Esophagus squamous epithelium (tissue), 5 donors: ENCODE measurements at regions not wholly inside any gene's neighbourhood (a gene's known extent, or its start where the extent isn't known, plus 50 kb on each side); places are given as distances from the start of the nearest gene placed in this dataset.

Experiments used
- DNase-seq: peaks from one replicate; lab custom pipeline; 2025; lab: John Stamatoyannopoulos, UW
- H3K27ac ChIP-seq, 4 donors: fragments of 200-600 bp; sonication (generic); one replicate each; pipeline ENCODE4 v1.5.1; 2016 to 2019; ENCODE audit warnings: mild to moderate bottlenecking in 1 of 4
- H3K27me3 ChIP-seq, 4 donors: fragments of 200-600 bp; sonication (generic); 1 replicate in 3 of 4; 2 replicates in 1 of 4; pipeline versions ENCODE4 v1.5.1 to v1.6.0; 2017 to 2021; ENCODE audit warnings: antibody characterized with exemption in 1 of 4
- H3K36me3 ChIP-seq, 3 donors: fragments of 200-600 bp; sonication (generic); one replicate each; pipeline ENCODE4 v1.5.1; 2016 to 2019
- H3K4me1 ChIP-seq, 3 donors: fragments of 200-600 bp; sonication (generic); one replicate each; pipeline ENCODE4 v1.5.1; 2017 to 2019
- H3K4me3 ChIP-seq, 4 donors: fragments of 200-600 bp; sonication (generic); 1 replicate in 3 of 4; 2 replicates in 1 of 4; pipeline ENCODE4 v1.5.1; 2016 to 2019; ENCODE audit warnings: mild to moderate bottlenecking in 2 of 4, moderate library complexity in 1 of 4
- H3K9me3 ChIP-seq, 3 donors: fragments of 200-600 bp; sonication (generic); one replicate each; pipeline ENCODE4 v1.5.1; 2016 to 2019
- POLR2A ChIP-seq, 4 donors: fragments of 450-650 bp; IDR thresholded peaks; one replicate each; pipeline ENCODE4 v1.6.1; 2017; ENCODE audit warnings: antibody characterized with exemption in 4 of 4, mild to moderate bottlenecking in 4 of 4, moderate library complexity in 3 of 4
- WGBS, 2 donors: methylation state at CpG; one replicate each; pipeline ENCODE4 v1.1.5; 2018; 5-methylcytosine and 5-hydroxymethylcytosine counted together
- intact Hi-C: fragments of 100-400 bp; cut with DNase I; formaldehyde crosslinking; loops from one replicate; pipeline ENCODE4 v1.15.0; 2022
- TF ChIP-seq, protein P1 (sequence below), 6 experiments: fragments of 450-650 bp in 4 of 6; fragments of 200-600 bp in 2 of 6; sonication (generic) in 2 of 6; IDR thresholded peaks; one replicate each; pipeline ENCODE4 v1.5.1; 2016 to 2019; ENCODE audit warnings: antibody characterized with exemption in 6 of 6, mild to moderate bottlenecking in 4 of 6, moderate library complexity in 4 of 6
- donor health status: DM: yes; HTN: yes; CAD: no.

DNA sequence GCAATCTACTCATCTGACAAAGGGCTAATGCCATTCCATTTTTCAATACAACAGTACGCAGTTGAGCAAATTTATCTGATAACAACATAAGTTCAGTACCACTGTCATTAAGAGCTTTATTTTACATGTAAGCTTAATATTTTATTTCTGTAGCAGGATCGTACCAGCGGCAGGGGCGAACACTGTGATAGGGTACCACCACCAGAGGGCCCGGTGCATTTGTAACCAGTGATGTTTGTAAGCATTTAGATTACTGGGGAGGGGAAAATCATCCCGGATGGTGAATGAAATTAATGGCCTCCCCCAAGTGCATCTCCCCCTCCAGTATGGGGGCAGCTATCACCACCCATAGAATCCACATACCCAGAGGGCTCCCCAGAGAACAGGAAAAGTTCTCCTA lies 179.0 kb downstream of the ADGRA3 start:
- intact Hi-C loops: no loop called here
- 96 to 97% methylated on average over 6 of the region's 6 CpGs for WGBS, 2 donors
- H3K4me3 ChIP-seq: no peak overlapping the region

DNA sequence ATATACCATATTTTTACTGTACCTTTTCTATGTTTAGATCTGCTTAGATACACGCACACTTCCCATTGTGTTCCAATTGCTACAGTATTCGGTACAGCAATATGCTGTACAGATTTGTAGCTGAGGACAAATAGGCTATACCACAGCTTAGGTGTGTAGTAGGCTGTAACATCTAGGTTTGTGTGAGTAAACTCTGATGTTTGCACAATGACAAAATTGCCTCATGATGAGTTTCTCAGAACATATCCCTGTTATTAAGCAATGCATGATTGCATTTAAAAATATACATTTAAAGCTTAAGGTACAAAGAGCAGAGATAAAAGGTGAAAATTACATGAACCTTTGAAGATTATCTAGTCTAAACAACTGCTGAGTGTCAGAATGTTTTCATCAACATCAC lies 181.7 kb downstream of the ADGRA3 start:
- no peak for DNase-seq
- H3K4me1 ChIP-seq: no peaks in the 10 kb centered on the region
- no peaks in the 10 kb centered on the region for H3K9me3 ChIP-seq
- no peak overlapping the region for H3K27ac ChIP-seq
- no peak overlapping the region for H3K4me3 ChIP-seq
- H3K27me3 ChIP-seq: no peaks in the 10 kb centered on the region
- no peaks in the 10 kb centered on the region for H3K36me3 ChIP-seq
- WGBS, 2 donors: 76 to 88% methylated on average over 2 of the region's 2 CpGs
- intact Hi-C loops: no loop called here
- TF ChIP-seq, protein P1, sequence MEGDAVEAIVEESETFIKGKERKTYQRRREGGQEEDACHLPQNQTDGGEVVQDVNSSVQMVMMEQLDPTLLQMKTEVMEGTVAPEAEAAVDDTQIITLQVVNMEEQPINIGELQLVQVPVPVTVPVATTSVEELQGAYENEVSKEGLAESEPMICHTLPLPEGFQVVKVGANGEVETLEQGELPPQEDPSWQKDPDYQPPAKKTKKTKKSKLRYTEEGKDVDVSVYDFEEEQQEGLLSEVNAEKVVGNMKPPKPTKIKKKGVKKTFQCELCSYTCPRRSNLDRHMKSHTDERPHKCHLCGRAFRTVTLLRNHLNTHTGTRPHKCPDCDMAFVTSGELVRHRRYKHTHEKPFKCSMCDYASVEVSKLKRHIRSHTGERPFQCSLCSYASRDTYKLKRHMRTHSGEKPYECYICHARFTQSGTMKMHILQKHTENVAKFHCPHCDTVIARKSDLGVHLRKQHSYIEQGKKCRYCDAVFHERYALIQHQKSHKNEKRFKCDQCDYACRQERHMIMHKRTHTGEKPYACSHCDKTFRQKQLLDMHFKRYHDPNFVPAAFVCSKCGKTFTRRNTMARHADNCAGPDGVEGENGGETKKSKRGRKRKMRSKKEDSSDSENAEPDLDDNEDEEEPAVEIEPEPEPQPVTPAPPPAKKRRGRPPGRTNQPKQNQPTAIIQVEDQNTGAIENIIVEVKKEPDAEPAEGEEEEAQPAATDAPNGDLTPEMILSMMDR (IDR thresholded peaks at IDR 0.05): no peak
- TF ChIP-seq POLR2A (IDR thresholded peaks at IDR 0.05): no peak

More for the DNA sequence above, 179.0 kb downstream of the ADGRA3 start:
- Histone ChIP-seq H3K27me3 (no peaks in the 10 kb centered on the region), H3K27ac (no peak overlapping the region), H3K4me1 (no peaks in the 10 kb centered on the region), H3K36me3 (no peaks in the 10 kb centered on the region), H3K9me3 (no peaks in the 10 kb centered on the region)
- TF ChIP-seq, protein P1 (IDR thresholded peaks at IDR 0.05): no peak
- TF ChIP-seq POLR2A (IDR thresholded peaks at IDR 0.05): no peak
- no peak for DNase-seq

DNA sequence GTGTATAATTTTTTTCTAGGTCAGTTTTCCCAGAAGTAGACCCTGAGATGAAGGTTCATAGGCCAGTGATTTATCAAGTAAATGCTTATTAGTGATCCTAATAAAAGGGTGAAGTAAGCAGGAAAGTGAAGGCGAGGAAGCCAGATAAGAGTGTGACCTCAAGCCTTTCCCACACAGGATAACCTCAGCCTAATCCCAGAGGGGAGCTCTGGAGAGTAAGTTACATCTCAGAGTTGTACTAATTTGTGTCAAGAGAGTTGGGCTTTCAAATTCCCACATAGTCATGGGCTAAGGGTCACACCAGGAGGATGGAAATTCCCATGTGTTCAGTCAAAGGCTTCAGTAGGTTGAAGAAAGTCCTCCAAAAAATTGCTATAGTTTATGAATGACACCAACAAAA lies 191.4 kb downstream of the ADGRA3 start:
- no peak for DNase-seq
- H3K9me3 ChIP-seq: no peaks in the 10 kb centered on the region
- no peaks in the 10 kb centered on the region for H3K27me3 ChIP-seq
- intact Hi-C loops: no loop called here
- no peak overlapping the region for H3K4me3 ChIP-seq
- WGBS, 2 donors: 69 to 84% methylated on average over 1 of the region's 1 CpG
- H3K36me3 ChIP-seq: no peaks in the 10 kb centered on the region
- TF ChIP-seq, protein P1 (IDR thresholded peaks at IDR 0.05): no peak
- TF ChIP-seq POLR2A (IDR thresholded peaks at IDR 0.05): no peak
- no peaks in the 10 kb centered on the region for H3K4me1 ChIP-seq
- H3K27ac ChIP-seq: no peak overlapping the region

DNA sequence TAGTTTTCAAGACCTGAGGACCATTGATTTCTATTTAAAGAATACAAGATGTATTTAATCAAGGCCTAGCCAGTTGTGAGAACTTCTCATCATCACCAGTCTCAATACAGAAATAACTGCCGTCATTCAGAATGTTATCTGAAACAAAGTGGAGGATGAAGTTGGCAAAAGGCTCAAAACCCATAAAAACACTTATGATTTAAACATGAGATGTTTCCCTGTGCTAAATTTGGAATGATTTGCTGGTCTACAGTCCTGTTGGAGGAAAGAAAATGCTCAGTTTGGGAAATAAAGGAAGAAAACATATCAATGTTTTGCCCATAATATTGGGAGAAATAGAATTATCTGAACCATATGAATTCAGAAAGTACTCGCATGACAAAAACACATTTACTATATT lies 192.2 kb downstream of the ADGRA3 start:
- Histone ChIP-seq H3K27me3 (no peaks in the 10 kb centered on the region), H3K36me3 (no peaks in the 10 kb centered on the region), H3K4me3 (no peak overlapping the region), H3K9me3 (no peaks in the 10 kb centered on the region), H3K27ac (no peak overlapping the region), H3K4me1 (no peaks in the 10 kb centered on the region)
- WGBS, 2 donors: 84 to 94% methylated on average over 2 of the region's 2 CpGs
- intact Hi-C loops: no loop called here
- DNase-seq: no peak
- no peak for TF ChIP-seq POLR2A (IDR thresholded peaks at IDR 0.05)
- TF ChIP-seq, protein P1 (IDR thresholded peaks at IDR 0.05): no peak

DNA sequence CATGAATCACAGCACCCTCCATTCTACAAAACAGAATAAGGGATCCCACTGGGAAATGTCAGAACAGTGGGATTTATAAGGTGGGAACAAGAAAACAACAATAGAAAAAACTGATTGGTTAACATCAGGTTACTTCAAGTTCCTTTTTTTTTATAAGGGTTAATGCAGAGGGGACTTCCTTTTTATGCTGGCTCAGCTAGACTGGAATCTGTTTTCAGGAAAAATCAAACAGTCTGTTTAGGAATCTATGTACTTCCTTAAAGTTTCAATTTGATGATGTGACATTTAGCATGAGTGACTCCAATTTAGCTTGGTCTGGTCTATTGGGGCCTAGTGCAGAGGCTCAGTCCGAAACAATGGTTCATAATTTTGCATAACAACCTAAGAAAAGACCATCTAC lies 192.9 kb downstream of the ADGRA3 start:
- no peak overlapping the region for H3K27ac ChIP-seq
- H3K9me3 ChIP-seq: no peaks in the 10 kb centered on the region
- DNase-seq: no peak
- H3K27me3 ChIP-seq: no peaks in the 10 kb centered on the region
- no peaks in the 10 kb centered on the region for H3K36me3 ChIP-seq
- no peak overlapping the region for H3K4me3 ChIP-seq
- no peak for TF ChIP-seq POLR2A (IDR thresholded peaks at IDR 0.05)
- TF ChIP-seq, protein P1 (IDR thresholded peaks at IDR 0.05): no peak
- H3K4me1 ChIP-seq: no peaks in the 10 kb centered on the region
- intact Hi-C loops: no loop called here
- 20 to 53% methylated on average over 1 of the region's 1 CpG for WGBS, 2 donors
